Right lobe of liver (tissue), 4 donors: ENCODE measurements at regions not wholly inside any gene's neighbourhood (a gene's known extent, or its start where the extent isn't known, plus 50 kb on each side); places are given as distances from the start of the nearest gene placed in this dataset.

ENCODE experiments used
- POLR2A ChIP-seq: fragments of 450-650 bp; IDR thresholded peaks from one replicate; pipeline ENCODE4 v1.6.1; 2017; ENCODE audit warnings: antibody characterized with exemption, mild to moderate bottlenecking
- TF ChIP-seq, protein P1 (sequence below), 4 donors: fragments of 200-600 bp in 3 of 4; fragments of 450-650 bp in 1 of 4; IDR thresholded peaks; one replicate each; pipeline versions ENCODE4 v1.5.1 to v1.8.0; 2016 to 2022; ENCODE audit warnings: antibody characterized with exemption in 4 of 4, mild to moderate bottlenecking in 2 of 4
- donor health status: DM: no; HTN: no; CAD: no.
- donor health status: DM: no; HTN: no; CAD: no.
- donor health status: DM: no; HTN: yes; CAD: no.

DNA sequence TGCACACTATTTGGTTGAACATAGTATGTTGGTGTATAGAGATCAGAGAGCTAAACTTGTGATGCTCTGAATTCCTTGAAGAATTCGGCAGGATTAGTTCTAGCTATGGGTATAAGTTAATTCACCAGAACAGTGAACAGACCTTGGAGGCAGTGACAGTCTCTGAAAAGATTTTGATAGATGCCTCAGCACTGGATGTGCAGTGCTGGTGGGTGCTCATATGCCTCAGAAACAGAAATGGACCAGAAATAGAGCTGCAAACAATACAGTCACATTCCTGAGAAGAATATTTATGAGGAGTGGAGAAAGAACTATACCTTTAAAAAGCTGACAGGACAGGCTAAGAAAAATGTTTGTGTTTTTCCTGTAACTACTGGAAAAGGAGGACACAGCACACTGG, 747.7 kb downstream of the KCTD16 start:
- TF ChIP-seq, protein P1, sequence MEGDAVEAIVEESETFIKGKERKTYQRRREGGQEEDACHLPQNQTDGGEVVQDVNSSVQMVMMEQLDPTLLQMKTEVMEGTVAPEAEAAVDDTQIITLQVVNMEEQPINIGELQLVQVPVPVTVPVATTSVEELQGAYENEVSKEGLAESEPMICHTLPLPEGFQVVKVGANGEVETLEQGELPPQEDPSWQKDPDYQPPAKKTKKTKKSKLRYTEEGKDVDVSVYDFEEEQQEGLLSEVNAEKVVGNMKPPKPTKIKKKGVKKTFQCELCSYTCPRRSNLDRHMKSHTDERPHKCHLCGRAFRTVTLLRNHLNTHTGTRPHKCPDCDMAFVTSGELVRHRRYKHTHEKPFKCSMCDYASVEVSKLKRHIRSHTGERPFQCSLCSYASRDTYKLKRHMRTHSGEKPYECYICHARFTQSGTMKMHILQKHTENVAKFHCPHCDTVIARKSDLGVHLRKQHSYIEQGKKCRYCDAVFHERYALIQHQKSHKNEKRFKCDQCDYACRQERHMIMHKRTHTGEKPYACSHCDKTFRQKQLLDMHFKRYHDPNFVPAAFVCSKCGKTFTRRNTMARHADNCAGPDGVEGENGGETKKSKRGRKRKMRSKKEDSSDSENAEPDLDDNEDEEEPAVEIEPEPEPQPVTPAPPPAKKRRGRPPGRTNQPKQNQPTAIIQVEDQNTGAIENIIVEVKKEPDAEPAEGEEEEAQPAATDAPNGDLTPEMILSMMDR (IDR thresholded peaks at IDR 0.05) = no peak
- no peak for TF ChIP-seq POLR2A
